ENCODE measurements at regions not wholly inside any gene's neighbourhood (a gene's known extent, or its start where the extent isn't known, plus 50 kb on each side); places are given as distances from the start of the nearest gene placed in this dataset.

DNA sequence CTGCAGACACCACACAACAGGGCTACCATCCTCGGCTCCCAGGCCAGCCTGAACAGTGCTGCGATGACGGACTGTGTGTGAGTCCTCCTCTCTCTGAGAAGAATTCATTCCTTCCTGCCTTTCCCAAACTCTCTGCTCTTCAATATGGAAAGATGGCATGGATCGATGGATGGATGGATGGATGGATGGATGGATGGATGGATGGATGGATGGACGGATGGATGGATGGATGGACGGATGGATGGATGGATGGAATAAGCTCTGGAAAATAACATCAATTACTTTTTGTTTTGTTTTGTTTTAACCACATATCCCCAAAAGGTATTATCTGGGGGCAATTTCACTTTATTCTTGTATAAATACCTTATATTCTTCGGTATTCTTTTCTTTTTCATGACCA lies 151.9 kb downstream of the AKR1D1 start:
- TF ChIP-seq, protein P1, sequence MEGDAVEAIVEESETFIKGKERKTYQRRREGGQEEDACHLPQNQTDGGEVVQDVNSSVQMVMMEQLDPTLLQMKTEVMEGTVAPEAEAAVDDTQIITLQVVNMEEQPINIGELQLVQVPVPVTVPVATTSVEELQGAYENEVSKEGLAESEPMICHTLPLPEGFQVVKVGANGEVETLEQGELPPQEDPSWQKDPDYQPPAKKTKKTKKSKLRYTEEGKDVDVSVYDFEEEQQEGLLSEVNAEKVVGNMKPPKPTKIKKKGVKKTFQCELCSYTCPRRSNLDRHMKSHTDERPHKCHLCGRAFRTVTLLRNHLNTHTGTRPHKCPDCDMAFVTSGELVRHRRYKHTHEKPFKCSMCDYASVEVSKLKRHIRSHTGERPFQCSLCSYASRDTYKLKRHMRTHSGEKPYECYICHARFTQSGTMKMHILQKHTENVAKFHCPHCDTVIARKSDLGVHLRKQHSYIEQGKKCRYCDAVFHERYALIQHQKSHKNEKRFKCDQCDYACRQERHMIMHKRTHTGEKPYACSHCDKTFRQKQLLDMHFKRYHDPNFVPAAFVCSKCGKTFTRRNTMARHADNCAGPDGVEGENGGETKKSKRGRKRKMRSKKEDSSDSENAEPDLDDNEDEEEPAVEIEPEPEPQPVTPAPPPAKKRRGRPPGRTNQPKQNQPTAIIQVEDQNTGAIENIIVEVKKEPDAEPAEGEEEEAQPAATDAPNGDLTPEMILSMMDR (conservative IDR thresholded peaks at IDR 0.05; ENCODE audit: control insufficient read depth, insufficient read depth, low read depth, low read length) = no peak

DNA sequence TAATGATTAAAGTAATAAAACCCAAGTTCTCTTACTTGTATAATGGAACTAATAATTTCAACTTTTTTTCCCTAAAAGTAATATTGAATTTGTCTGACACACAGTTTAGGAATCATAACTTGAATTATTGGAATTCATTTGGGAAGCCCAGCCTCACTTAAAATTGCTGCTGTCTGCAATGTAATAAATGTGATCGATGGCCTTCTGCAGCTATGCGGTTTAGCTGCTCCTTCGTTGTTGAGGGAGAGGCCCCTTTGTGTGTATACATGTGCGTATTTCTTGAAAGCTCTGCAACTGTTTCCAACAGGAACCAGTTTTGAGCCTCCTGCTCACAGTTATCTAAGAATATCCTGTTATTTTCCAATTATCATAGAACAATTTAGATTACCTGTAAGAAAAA lies 152.5 kb downstream of the AKR1D1 start:
- DNase-seq (ENCODE audit: low read depth) = no peak
- TF ChIP-seq, protein P1 (conservative IDR thresholded peaks at IDR 0.05; ENCODE audit: control insufficient read depth, insufficient read depth, low read depth, low read length) = no peak
- no peak overlapping the region for H3K4me3 ChIP-seq (ENCODE audit: control insufficient read depth, low read depth, low read length)

More for the DNA sequence above, 151.9 kb downstream of the AKR1D1 start:
- DNase-seq (ENCODE audit: low read depth) = no peak
- no peak overlapping the region for H3K4me3 ChIP-seq (ENCODE audit: control insufficient read depth, low read depth, low read length)

DNA sequence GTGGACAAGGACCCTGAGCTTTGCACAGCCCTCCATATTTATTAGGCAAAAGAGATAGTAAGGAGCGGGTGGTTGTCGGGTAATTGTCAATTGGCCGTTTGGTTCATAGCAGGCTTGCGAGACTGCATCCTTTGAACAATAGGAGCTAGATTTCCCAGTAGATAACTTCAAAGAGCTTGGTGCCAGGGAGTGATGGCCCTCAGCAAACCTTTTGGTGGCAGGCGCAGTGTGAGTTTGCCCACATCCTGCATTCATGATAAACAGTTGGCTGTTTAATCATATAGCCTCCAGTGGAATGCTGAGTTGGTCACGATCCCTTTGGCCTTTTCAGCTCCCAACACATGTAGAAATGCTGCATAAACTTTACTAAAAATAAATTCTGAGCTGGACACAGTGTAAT lies 156.9 kb downstream of the AKR1D1 start:
- TF ChIP-seq, protein P1 (conservative IDR thresholded peaks at IDR 0.05; ENCODE audit: control insufficient read depth, insufficient read depth, low read depth, low read length) = no peak
- DNase-seq (ENCODE audit: low read depth) = no peak

DNA sequence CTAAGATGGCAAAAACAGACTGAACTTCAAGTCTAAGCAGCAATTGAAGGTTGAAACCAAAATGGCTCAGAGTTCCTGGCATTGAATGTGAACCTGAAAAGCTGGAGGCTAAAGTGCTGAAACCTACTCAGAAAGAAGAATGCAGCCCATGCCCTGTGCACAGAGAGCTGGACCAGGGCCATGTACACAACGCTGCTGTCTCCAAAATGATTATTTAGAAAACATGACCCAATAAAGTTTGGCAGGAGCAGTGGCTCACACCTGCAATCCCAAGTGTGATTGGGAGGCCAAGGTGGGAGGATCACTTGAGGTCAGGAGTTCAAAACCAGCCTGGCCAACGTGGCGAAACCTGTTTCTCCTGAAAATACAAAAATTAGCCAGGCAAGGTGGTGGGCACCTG lies 158.9 kb downstream of the AKR1D1 start:
- DNase-seq (ENCODE audit: low read depth) = no peak
- TF ChIP-seq, protein P1 (conservative IDR thresholded peaks at IDR 0.05; ENCODE audit: control insufficient read depth, insufficient read depth, low read depth, low read length) = no peak
- no peak overlapping the region for H3K4me3 ChIP-seq (ENCODE audit: control insufficient read depth, low read depth, low read length)

More for the DNA sequence above, 156.9 kb downstream of the AKR1D1 start:
- no peak overlapping the region for H3K4me3 ChIP-seq (ENCODE audit: control insufficient read depth, low read depth, low read length)

DNA sequence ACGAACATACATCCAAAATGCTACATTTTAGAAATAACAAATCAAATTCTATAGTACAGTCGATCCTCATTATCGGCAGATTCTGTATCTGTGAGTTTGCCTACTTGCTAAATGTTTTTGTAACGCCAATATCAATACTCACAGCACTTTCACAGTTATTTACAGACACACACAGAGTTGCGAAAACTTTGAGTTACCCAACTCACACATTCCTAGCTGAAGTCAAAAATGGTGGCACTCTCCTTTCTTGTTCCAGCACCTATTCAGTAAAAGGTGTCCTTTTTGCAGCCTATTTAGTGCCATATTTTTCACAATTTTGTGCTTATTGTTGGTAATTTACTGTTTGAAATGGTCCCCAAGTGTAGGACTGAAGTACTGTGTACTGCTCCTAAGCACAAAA lies 161.7 kb downstream of the AKR1D1 start:
- no peak overlapping the region for H3K4me3 ChIP-seq (ENCODE audit: control insufficient read depth, low read depth, low read length)
- DNase-seq (ENCODE audit: low read depth) = no peak
- TF ChIP-seq, protein P1 (conservative IDR thresholded peaks at IDR 0.05; ENCODE audit: control insufficient read depth, insufficient read depth, low read depth, low read length) = no peak

GRCh38 chr7:138238734-138239659 lies 162.7 kb downstream of the AKR1D1 start:
- TF ChIP-seq, protein P1 (conservative IDR thresholded peaks at IDR 0.05; ENCODE audit: control insufficient read depth, insufficient read depth, low read depth, low read length) = no peak
- no peak overlapping the region for H3K4me3 ChIP-seq (ENCODE audit: control insufficient read depth, low read depth, low read length)
- no peak for DNase-seq (ENCODE audit: low read depth)

Data from fibroblast of mammary gland (primary cell).